AG08395 (cell line): ENCODE measurements at regions not wholly inside any gene's neighbourhood (a gene's known extent, or its start where the extent isn't known, plus 50 kb on each side); places are given as distances from the start of the nearest gene placed in this dataset.
"Not testable (repeated sequence)": the region's sequence is repeated elsewhere in the genome, so short reads cannot be mapped to it uniquely, and the experiment has no call there.

Experiments used
- DNase-seq: peaks from one replicate; pipeline ENCODE4 v3.0.0; 2012; ENCODE audit warnings: mixed read lengths, low spot score

- no peak for DNase-seq
Measured at GRCh38 chr6:23784301-23784919, 341.6 kb upstream of the NRSN1 start.

GRCh38 chr6:23790756-23791155 lies 335.3 kb upstream of the NRSN1 start:
- DNase-seq, result no peak

GRCh38 chr6:23797041-23797440 lies 329.0 kb upstream of the NRSN1 start:
- no peak for DNase-seq

DNA sequence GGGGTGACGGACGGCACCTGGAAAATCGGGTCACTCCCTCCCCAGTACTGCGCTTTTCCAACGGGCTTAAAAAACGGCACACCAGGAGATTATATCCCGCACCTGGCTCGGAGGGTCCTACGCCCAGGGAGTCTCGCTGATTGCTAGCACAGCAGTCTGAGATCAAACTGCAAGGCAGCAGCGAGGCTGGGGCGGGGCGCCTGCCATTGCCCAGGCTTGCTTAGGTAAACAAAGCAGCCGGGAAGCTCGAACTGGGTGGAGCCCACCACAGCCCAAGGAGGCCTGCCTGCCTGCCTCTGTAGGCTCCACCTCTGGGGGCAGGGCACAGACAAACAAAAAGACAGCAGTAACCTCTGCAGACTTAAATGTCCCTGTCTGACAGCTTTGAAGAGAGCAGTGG lies 321.7 kb upstream of the NRSN1 start:
- not testable (repeated sequence) for DNase-seq

- not testable (repeated sequence) for DNase-seq
Measured at GRCh38 chr6:23821141-23821540, 304.9 kb upstream of the NRSN1 start.

DNA sequence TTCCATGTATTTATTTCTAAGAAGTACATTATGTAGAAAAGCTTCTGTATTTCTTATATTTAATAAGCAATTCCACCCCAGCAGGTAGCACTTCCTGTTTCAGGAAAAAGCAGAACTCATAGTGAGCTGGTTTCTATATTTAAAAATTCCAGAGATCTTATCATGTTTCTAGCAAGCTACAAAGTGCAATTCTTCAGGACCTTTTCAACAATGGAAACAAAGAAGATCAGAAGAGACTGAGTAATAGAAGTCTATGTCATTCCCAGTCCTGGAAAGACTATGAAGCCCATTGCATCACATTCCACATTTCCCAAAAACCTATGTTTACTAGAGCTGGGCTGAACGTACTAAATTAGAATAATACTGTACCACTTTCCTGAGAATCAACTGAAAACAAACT lies 302.6 kb upstream of the NRSN1 start:
- no peak for DNase-seq

GRCh38 chr6:23826572-23826971 lies 299.4 kb upstream of the NRSN1 start:
- no peak for DNase-seq

DNA sequence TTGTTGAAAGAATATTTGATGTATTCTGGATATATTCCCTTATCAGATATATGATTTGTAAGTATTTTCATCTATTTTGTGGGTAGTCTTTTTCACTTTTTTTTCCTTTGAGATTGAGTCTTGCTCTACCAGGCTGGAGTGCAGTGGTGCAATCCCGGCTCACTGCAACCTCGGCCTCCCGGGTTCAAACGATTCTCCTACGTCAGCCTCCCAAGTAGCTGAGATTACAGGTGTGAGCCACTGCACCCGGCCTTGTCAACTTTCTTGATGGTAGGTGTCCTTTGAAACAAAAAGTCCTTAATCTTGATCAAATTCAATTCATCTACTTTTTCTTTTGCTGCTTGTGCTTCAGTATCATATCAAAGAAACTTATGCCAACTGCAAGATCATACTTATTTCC lies 297.2 kb upstream of the NRSN1 start:
- no peak for DNase-seq

DNA sequence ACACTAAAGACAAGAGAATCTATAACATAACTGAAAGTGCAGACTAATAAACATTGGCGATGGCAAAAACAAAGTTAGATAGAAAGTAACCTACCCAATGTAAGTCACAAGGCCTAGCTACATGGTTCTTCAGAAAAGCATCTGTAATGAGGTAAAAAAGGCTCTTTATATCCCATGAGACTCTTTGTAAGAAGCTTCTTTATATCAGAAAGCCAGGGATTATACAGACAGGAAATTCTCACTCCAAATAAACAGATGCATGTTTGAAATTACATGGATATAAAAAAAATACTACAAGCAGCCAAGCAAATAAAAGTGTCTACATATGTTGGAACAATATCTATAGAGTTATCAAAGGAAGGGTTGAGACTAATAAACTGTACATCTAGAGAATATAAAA lies 284.9 kb upstream of the NRSN1 start:
- no peak for DNase-seq

DNA sequence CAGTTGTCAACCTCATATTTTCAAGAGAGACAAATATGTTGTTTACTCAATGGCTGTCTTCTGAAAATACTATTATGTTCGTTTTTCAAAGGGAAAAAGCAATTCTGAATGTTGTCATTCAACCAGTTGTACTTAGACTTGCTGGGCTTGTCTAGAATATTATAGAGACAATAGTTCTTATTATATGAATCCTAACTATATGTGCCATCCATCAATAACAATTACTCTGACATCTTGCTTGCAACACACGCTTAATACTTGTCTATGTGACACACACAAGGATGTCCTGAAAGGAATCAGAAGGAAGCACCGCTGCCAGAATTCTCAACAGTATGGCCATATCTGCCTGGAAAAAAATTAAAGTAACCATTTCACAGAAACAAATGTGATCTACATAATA lies 283.3 kb upstream of the NRSN1 start:
- DNase-seq, result no peak

- DNase-seq, result no peak
Measured at GRCh38 chr6:23851522-23851921, 274.5 kb upstream of the NRSN1 start.

GRCh38 chr6:23853566-23854133 lies 272.4 kb upstream of the NRSN1 start:
- DNase-seq, result not testable (repeated sequence)

DNA sequence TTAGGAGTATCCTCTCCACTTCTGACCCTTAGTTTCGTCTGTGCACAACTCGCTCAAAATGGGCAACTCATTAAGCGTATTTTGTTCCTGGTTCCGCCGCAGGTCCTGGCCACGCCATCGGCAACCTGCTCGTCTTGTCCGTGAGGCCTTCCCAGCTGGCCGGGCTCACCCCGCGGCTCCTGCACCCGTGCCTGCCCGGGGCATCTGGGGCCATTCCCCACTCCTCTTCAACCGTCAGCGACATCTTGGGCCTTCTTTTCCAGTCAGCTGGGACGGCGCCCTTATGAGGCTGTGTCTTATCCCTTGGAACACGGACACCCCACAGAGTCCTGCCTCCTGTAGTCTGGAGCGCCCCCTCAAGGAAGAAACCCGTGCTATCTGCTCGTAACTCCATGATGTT lies 271.9 kb upstream of the NRSN1 start:
- not testable (repeated sequence) for DNase-seq

DNA sequence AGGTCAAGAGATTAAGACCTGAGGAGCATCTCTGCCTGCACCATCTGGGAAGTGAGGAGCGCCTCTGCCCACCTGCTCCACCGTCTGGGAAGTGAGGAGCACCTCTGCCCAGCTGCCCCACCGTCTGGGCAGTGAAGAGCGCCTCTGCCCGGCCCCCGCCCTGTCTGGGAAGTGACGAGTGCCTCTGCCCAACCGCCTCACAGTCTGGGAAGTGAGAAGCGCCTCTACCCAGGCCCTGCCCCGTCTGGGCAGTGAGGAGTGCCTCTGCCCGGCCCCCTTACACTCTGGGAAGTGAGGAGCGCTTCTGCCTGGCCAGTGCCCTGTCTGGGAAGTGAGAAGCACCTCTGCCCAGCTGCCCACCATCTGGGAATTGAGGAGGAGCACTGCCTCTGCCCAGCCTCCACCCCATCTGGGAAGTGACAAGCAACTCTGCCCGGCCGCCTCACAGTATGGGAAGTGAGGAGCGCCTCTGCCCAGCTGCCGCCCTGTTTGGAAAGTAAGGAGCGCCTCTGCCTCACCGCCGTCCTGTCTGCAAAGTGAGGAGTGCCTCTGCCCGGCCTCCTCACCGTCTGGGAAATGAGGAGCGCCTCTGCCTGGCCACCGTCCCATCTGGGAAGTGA lies 270.4 kb upstream of the NRSN1 start:
- DNase-seq, result no peak

DNA sequence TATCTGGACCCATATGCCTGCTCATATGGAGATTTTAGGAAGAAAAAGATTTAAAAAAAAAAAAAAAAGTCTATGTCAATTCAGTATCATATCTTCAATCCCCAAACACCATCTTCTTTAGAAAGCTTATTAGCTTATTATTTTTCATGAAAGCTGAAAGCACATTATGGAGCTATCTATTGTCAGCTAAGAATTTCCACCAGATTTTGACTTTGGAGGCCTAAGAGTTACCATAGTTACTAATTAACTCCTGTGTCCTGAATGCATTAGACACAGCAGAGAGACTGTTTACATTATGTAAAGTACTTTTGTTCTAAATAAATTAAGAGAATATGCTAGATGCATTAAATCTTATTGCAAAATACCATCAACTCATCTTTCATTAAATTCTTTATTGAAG lies 255.5 kb upstream of the NRSN1 start:
- no peak for DNase-seq

DNA sequence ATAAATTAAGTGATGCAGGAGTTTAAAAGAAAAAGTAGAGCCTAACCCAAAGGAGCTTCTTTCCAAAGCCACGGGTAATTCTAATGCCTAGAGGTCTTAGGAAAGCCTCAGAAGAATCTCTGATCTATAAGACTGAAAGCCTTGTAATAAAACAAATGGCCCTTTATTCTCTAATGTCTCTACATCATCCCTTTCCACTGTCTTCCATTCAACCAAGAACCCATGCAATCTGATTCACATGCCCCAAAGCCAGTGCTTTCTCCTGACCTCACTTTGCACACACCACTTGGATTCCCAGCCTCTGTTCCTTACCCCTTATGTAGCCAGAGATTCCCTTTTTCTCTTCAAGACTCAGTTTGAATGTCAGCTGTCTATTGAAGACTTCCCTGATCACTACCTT lies 252.9 kb upstream of the NRSN1 start:
- DNase-seq, result no peak

- no peak for DNase-seq
Measured at GRCh38 chr6:23875006-23875405, 251.0 kb upstream of the NRSN1 start.

DNA sequence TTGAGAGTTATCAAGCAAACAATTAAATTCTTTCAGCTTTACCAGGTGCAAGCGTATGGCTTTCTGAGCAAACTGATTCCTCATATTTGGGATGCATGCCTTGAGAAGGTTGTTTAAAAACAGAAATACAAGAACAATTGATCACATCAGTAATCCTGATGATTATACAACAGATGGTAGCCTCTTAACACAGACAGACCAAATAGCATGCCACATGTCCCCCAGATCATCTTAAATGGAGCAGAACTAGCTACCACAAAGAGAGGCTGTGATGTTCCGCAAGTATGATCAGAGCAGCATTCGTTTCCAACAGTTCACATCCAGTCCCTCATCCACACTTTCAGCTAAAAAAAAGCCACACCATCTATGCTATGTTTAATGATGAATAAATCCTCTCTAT lies 246.2 kb upstream of the NRSN1 start:
- no peak for DNase-seq

- DNase-seq, result peak; percentile 3
Measured at GRCh38 chr6:23890543-23891227, 235.3 kb upstream of the NRSN1 start.

DNA sequence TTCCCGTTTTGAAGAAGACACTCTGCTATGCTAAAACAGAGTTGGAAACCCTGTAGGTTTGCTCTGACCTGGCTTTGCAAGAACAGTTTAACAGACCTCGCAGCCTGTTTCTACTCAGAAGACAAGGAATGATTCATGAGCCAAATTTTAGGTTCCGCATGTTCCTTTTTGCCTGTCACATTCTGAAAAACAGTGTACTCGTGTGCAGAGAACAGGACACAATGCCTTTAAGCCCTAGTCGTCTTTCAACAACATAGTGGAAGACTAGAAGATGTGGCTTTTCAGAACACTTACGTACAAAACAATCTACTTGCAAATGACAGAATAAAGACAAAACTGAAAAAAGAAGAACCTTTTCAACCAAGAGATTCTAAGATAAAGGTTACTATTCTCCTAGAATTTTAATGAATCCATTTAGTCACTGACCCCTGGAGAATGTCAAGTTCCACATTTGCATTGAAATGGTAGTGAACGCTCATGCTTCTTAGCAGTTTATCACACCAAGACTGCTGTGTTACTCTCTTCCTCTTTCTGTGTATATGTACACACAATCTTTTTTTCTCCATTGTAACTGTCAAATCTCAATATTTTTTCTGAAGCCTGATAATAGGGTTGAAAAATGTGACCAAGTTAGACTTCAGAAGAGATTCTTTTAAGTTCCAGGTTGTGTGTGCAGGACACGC lies 220.7 kb upstream of the NRSN1 start:
- DNase-seq, result no peak

DNA sequence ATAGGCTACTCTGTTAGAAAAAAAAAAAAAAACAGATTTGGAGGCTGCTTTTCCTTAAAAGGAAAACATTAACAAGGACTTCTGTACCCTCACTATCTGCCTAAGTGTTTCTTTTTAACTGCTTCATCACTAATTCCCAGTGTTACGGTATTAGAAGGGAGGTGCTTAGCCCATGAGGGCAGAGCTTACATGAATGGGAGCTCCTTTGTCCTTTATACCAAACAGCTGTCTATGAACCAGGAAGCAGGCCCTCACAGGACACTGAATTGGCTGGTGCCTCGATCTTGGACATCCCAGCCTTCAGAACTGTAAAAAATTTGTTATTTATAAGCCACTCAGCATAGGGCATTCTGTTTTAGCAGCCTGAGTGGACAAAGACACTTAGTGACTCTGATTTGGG lies 215.6 kb upstream of the NRSN1 start:
- DNase-seq, result no peak

DNA sequence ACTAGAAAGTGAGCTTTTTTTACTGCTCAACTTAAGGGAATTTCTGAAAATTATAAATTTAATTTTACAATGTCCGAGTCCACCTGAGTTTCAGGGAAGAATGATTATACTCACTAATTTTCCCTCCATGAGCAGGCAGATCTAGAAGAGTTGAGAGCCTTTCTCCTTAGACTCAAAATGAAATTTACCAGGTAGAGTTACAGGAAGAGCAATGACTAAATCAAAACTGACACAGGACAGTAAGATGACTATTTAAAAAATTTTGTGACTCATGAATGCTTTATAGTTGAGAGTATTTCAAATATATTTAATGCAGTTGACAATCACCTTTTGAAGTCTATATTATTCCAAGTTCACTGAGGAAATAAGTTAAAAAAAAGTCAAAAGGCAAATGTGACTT lies 198.1 kb upstream of the NRSN1 start:
- no peak for DNase-seq

- DNase-seq, result no peak
Measured at GRCh38 chr6:23929201-23929600, 196.8 kb upstream of the NRSN1 start.
